Ammon's horn (tissue), 1 donor: ENCODE measurements at regions not wholly inside any gene's neighbourhood (a gene's known extent, or its start where the extent isn't known, plus 50 kb on each side); places are given as distances from the start of the nearest gene placed in this dataset.
"Not testable (repeated sequence)": the region's sequence is repeated elsewhere in the genome, so short reads cannot be mapped to it uniquely, and the experiment has no call there.

Experiments used
- DNase-seq: peaks from one replicate; pipeline ENCODE4 v3.0.0-alpha.2; 2016; ENCODE audit warnings: low spot score

DNA sequence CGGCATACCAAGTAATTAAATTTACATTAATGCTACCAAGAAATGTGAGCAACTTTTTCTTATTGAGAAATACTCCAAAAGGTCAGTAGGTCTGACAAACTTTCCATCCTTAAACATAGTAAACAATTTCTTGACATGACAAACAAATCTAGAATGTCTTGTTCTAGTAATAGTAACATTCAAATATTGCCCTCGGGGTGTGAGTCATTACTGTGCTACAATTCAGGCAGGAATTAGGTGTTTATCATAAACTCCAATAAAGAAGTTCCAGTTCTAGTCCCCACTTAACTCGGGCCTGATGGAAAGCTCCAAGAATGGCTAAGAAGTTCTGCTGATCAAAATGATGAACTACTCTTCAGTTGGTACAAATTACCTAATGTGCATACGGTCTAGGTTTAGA is 235.6 kb upstream of the TUSC1 start:
- DNase-seq, result no peak

DNA sequence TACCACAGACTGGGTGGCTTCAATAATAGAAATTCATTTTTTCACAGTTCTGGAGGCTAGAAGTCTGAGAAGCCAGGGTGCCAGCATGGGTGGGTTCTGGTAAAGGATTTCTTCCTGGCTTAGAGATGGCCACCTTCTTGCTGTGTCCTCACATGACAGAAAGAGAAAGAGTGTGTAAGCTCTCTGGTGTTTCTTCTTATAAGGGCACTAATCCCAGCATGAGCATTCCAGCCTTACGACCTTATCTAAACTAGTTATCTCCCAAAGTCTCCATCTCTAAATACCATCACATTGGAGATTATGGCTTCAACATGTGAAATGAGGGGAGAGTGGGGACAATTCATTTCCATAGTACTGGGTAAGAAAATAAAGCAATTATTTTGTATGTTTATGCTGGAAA is 226.5 kb upstream of the TUSC1 start:
- no peak for DNase-seq

DNA sequence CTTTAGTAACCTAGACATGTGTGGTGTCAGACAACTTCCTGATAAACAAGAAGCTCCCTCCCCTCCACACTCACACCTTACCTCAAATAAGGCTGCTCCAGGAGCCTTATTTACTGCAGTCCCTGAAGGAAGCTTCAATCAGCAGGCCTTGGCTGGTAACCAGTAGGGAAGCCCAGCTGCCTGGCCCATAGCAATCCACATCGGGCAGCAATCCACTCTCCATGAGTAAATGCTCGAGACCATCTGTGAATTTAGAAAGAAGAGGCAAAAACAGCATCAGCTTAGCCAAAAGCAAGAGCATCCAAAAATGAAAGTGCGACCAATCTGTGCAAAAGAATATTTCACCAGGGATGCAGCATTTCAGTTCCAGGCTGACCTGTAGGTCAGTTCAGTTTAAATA is 213.3 kb upstream of the TUSC1 start:
- DNase-seq, result peak; percentile 38

DNA sequence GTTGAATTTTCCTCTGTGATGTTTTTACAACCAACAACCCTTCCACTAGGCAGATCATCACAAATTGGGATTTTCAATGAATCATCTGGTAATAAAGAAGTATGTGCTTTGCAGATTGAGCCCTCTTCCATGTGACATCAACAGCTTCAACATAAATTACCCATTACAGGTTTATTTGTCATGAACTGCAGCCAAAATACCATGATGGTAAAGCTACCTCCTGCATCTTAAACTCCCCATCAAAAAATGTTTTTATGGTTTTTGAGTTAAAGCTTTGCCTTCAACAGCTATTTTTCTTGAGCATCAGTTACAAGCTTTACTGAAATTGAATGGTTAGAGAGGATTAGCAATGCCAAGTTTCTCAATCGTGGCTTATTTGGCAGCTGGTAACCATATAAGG is 211.4 kb upstream of the TUSC1 start:
- no peak for DNase-seq

DNA sequence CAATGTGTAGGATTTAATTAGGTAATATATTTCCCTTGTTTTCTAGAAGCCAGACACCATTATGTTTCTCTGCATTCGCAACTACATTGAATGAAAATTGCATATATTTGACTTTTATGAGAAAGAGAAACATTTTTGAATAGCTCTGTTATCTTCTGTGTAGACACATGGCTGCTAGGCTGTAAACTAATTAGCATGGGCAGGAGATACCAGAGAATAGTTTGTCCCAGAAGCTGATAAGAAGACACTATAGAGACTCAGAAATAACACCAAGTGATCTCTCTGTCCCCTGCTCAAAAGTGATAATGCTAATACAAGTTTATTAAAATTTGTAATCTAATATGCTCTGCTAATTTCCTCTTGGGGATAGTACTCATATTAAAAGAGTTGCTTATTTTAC is 198.0 kb upstream of the TUSC1 start:
- DNase-seq, result no peak

DNA sequence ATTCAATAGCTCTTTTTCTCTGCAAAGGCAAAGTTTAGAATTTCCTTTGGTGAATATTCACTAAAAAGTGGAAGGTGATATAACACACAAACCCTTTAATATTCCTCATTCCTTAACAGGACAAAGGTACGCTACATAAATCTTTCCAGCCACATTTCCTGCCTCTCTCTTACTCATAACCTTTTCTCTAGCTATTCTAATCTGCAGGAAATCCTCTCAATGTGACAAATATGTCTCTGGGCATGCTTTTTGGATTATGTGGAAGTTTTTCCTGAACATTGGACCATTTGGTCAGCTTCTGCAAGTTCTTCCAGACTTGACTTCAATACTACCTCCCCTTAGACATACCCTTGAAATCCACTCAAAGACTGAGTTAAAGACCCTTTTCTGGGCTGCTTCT is 186.3 kb upstream of the TUSC1 start:
- DNase-seq, result no peak

DNA sequence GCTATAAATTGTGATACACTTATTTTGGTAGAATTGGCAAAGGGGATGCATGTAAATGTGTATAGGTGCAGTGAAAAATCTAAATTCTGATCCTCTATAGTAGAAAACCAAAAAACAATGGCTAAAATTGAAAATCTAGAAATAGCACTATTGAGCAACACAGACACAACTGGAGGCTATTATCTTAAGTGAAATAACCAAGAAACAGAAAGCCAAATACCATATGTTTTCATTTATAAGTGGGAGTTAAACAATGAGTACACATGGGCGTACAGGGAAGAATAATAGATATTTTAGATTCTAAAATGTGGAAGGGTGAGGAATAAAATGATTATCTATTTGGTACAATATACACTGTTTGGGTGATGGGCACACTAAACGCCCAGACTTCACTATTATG is 183.2 kb upstream of the TUSC1 start:
- DNase-seq, result no peak

DNA sequence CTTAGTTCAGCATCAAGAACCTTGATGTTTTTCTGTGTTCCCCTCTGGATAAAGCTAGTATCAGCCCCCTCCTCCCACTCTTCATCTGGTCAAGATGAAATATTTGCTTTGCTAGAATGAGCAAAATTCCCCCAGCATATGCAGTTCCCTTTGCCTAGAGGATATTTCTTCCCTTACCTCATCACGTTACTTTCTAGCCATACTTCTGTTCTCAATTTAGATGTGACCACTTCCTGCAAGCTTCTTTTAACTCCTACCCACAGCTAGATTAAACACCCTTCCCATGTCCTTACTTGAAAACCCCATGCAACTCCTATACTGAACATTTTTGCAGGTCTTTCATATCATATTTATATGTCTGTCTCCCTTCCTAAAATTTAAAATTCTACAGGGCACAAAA is 178.9 kb upstream of the TUSC1 start:
- peak; percentile 9 for DNase-seq

DNA sequence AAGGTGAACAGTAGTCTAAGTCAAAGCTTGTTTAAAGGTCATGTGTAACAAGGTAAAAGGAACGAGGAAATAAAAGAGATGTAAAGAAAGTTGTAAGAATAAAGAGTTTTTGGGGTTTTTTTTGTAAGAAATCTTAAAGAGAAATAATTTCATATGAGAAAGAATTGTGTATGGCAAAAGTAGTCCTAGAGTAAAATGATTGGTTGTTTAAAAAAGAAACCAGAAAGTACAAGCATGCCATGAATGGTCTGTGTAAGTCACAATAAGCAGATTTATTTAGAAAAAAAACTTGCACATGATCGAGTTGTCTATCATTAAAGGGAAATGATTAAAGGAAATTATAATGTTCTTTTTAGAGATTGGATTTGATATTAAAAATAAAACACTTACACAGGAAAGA is 172.6 kb upstream of the TUSC1 start:
- DNase-seq, result no peak

DNA sequence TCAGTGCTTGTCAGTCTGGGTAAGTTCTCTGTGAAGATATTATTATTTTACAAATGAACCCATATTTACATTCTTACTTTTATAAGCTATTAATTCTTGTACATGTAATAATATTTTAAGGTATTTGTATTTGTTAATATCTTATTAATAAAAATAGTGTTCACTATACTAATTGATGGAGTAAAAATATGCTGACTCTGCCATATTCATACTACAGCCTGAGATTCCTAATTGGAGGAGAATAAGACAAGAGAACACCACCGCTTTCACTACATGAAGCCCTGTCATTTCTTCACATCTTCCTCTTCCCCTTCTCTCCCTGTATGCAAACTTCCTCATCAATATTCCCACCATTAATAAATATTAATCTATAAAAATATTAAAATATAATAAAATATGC is 167.6 kb upstream of the TUSC1 start:
- no peak for DNase-seq

DNA sequence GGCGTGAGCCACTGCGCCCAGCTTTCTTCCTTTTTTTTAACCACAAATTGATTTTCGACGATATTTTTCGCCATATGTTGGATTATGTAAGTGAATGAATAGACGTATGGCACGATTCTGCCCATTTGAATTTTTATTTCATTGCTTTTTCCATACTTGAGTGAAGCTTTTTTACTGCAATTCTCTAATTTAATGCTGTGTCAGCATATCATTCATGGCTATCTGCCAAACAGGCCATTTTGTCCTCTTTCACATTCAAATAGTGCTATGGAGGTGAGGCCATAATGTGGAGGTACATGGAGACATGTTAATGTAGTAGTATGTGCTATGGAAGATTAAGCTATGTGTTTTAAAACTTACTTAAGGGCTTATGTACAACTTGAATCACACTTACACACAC is 152.1 kb upstream of the TUSC1 start:
- no peak for DNase-seq

DNA sequence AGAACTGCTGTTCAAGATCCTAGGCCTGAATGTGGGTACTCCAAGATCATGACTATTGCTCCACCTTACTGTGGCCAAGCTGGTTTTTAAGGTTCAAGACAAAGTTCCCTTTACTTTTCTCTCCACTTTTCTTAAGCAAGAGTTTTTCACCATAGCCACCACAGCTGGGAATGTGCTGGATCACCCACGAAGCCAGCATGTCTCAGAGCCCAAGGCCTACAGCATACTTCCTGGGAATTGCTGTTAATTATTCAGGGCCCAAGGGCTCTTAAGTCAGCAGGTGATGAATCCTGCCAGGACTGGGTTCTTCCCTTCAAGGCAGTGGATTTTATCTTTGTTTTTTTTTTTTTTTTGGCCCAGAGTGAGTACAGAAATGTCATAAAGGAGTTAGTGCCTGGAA is 149.4 kb upstream of the TUSC1 start:
- no peak for DNase-seq

DNA sequence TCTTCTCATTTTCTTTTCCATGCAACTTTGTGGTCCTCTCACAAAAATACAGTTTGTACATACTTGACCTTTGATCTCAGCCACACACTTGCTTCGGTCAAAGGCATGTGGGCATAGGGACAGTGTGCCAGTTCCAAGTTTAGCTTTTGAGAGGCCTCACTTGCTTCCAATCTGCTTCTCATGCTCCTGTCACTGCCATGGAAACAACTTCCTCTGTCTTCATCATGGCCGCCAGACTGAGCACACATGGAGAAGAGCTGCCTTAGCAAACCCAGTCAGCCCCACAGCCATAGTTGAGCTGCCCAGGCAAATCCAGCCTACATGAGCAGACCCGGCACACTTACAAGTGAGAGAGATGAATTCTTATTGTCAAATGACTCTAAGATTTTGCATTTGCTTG is 138.2 kb upstream of the TUSC1 start:
- no peak for DNase-seq

DNA sequence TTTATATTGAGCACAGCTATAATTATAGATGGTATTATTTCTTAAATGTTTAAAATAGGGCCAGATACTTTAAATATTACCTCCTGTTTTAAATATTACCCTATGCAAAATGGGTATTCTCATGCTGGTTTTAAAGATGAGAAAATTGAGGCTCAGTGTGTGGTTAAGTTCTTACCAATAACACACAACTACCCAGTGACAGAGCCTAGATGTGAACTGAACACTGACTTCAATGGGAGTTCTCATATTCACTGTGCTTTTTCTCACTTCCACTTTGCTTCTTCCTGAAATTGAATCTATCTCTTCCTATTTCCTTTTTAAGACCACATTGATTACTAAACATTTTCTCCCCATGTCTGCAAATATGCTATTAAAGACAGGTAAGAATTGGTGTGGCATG is 135.8 kb upstream of the TUSC1 start:
- DNase-seq, result no peak

DNA sequence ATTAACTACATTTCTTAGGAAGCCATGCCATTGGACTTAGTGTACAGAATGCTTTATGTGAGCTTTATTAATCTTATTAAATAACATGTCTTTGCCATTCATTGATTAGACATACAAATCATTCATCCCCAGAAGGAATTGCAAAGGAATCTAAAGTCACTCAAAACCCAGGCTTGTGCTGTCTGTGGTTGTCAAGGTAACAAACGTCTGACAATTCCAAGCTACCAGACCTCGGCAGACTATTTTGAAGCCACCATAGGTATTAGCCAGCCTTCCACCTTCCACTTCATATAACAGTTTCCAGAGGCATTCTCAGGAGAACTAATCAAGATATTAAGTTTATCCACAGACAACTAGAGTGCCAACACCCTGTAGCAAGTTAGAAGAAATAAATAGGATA is 135.2 kb upstream of the TUSC1 start:
- DNase-seq, result no peak

DNA sequence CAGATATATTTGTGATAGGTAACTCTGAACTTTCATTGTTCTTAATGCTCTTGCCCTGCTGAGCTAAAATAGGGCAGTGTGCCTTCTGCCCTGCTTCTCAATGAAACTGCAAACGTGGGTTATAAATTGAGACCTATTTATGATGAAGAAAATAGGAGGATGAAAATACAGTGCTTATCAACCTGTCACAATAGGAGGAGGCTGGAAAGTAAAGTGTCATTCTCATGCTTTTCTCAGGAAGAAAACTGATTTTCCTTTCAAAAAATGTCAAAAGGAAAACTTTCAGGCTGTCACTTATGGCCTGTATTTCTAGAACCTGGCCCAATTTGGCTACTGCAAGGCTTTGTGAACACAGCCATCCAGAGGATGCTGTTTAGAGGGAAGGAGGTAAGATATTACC is 130.3 kb upstream of the TUSC1 start:
- no peak for DNase-seq

DNA sequence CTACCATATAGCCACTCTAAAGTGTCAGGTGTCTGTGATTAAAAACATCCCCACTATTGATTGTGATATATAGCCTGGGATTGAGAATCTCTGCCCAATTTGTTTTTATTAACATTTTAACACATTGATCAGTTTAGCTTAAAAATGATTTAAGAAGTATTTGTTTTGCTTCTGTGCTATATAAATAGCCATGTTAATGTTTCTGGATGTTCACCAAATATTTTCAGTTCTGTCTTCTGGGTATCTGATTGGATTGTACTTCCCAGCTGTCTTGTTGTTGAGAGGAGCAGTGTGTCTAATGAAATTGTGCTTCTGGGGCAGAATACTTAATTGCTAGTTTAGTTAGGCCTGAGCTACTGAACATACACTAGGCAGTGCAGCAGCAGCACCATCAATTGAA is 126.6 kb upstream of the TUSC1 start:
- DNase-seq, result no peak

DNA sequence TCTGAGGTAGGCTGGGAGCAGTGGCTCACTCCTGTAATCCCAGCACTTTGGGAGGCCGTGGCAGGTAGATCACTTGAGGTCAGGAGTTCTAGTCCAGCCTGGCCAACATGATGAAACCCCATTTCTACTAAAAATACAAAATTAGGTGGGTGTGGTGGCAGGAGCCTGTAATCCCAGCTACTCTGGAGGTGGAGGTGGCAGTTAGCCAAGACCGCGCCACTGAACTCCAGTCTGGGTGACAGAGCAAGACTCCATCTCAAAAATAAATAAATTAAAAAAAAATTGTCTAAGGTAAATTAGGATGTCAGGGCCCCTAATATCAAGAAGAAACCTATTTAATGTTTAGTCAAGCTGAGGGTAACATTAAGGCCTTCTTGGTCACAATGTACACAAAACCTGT is 123.7 kb upstream of the TUSC1 start:
- DNase-seq, result not testable (repeated sequence)

DNA sequence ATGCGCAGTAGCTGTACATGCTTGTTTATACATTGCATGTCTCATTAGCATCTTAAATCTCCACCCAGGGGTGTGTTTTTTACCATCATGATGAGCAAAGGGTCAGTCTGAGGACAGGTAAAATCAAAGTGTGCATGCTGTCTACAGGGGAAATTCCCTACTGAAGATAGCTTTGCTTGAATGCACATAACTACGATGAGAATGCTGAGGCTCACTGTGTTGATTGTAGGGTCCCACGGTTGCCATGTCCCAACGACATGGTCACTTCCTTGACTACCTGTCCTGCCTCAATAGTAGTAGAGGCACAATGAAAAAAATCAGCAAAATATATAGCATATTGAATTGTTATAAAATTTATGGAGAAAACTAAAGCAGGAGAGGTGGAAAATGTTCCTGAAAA is 95.6 kb upstream of the TUSC1 start:
- DNase-seq, result no peak

DNA sequence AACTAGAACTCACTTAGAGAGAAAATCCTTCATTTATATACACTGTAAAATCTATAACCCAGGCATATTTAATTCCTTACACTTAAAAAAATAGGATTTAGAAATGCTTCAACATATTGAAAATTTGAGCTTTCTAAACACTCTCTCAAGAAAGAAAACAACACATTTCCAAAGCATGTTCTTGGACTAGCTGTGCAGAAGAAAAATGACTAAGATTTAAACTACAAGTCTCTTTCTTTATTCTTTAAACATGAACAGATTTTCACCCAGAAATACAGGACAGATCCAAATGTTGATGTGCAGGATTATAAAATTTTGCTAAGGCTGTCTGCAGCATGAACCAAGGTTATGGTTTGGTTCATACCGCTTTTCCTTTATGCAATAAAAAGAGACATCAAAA is 77.7 kb upstream of the TUSC1 start:
- no peak for DNase-seq

DNA sequence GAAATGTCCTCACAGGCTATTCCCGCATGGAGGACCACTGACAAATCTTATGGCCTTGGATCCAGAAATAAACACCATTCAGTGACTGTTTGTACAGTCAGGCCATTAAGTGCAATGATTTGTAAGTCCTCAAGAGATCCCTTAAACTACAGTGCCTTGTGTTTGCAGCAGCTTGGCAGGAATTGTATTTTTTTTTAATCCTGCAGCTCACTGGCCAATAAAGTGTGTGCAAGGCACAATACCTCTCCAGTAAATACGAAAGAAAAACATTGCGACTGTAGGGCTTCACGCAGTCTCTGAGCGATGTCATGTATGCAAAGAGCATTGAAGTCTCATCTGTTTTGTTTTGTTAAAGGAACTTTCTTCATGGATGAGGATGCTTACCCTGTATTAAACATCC is 74.2 kb upstream of the TUSC1 start:
- no peak for DNase-seq

DNA sequence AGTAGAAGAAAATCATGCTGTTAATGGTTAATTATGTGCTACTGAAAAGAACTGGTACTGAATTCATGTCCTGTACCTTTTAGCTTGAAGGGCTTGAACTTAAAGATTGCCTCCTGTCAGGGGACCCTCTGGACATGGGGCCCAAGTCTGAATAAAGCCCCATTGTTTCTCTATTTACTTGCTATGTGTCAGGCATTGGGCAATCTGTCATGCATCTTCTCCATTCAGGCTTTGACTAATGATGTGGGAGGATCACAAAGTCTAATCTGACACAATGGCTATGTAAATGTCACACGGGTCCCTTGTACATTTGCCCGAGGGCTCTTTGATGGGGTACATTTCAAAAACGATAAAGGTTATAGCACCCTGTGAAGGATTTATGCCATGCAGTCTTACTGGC is 64.0 kb upstream of the TUSC1 start:
- DNase-seq, result peak; percentile 3

DNA sequence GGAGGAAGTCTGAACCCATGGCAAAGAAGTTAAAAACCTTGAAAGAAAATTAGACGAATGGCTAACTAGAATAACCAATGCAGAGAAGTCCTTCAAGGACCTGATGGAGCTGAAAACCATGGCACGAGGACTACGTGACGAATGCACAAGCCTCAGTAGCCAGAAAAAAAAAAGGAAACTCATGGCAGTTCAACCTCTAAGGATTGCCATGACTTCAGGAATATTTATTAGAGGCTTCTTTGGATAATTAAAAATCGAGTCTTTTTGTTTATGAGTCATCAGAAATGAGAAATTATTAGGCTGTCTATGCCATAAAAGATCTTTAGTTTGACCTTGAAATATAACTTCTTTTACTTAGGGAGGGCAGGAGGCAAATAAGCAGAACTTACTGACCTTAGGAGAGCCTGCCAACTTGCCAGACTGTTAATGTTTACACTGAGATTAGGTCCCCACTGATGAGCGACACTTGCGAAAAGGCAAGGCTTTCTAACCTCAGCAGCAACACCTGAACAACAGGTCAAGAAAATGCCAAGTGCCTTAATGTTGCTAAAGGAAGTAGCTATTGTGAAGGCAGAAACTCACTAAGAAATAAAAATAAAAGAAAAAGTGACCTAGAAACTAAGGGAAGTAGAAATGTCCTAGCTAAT is 55.2 kb upstream of the TUSC1 start:
- DNase-seq, result no peak

DNA sequence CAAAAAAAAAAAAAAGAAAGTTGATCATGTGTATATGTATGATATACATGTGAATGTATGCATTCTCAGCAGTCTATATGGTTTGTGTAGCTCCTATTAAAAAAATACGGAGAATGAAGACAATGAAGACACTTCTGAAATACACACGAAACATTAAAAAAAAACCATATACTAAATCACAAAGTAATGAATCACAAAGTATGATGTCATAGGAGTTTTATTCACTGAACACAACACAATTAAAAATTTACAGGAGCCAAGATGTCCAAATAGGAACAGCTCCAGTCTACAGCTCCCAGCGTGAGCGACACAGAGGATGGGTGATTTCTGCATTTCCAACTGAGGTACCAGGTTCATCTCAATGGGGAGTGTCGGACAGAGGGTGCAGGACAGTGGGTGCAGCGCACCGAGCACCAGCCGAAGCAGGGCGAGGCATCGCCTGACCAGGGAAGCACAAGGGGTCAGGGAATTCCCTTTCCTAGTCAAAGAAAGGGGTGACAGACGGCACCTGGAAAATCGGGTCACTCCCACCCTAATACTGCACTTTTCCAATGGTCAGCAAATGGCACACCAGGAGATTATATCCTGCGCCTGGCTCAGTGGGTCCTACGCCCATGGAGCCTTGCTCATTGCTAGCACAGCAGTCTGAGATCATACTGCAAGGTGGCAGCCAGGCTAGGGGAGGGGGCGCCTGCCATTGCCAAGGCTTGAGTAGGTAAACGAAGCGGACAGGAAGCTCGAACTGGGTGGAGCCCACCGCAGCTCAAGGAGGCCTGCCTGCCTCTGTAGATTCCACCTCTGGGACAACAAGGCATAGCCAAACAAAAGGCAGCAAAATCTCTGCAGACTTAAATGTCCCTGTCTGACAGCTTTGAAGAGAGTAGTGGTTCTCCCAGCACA is 53.9 kb upstream of the TUSC1 start:
- DNase-seq, result not testable (repeated sequence)
